SH-SY5Y (cell line): ENCODE measurements at regions not wholly inside any gene's neighbourhood (a gene's known extent, or its start where the extent isn't known, plus 50 kb on each side); places are given as distances from the start of the nearest gene placed in this dataset.

Source experiments
- GATA2 ChIP-seq: IDR thresholded peaks from 2 replicates; pipeline ENCODE4 v1.6.1; 2011; ENCODE audit warnings: mild to moderate bottlenecking, low read depth, low read length
- GATA3 ChIP-seq: IDR thresholded peaks from 2 replicates; pipeline ENCODE4 v1.6.1; 2011; ENCODE audit warnings: low read depth, mild to moderate bottlenecking, low read length, moderate library complexity

- TF ChIP-seq GATA2 (no peak), GATA3 (no peak)
Observed at GRCh38 chr4:4704267-4704666, 155.2 kb upstream of the MSX1 start.
